CD4-positive, CD25-positive, alpha-beta regulatory T cell (primary cell): ENCODE measurements at regions not wholly inside any gene's neighbourhood (a gene's known extent, or its start where the extent isn't known, plus 50 kb on each side); places are given as distances from the start of the nearest gene placed in this dataset.

ENCODE experiments used
- ATAC-seq, 2 donors: fragments of 150-1000 bp; cut with Tn5 transposase; one replicate each; pipeline ENCODE4 v1.10.0; 2021; ENCODE audit warnings: low read depth in 2 of 2, moderate number of reproducible peaks in 2 of 2, moderate library complexity in 1 of 2
- DNase-seq, 3 donors: peaks; one replicate each; pipeline versions ENCODE4 v3.0.0 to v3.0.0-alpha.2; 2012 to 2022; ENCODE audit warnings: mixed read lengths in 1 of 3
- H3K27ac ChIP-seq: one replicate; pipeline ENCODE4 v1.7.0; 2013; ENCODE audit warnings: mild to moderate bottlenecking, low read length; ENCODE audit not compliant: insufficient read depth, poor library complexity, severe bottlenecking
- H3K27me3 ChIP-seq: one replicate; pipeline ENCODE4 v1.7.0; 2013; ENCODE audit warnings: low read length; ENCODE audit not compliant: control insufficient read depth, insufficient read depth
- H3K36me3 ChIP-seq: one replicate; pipeline ENCODE4 v1.7.0; 2013; ENCODE audit warnings: mild to moderate bottlenecking, low read length, moderate library complexity; ENCODE audit not compliant: control insufficient read depth, insufficient read depth
- H3K4me1 ChIP-seq: 2 replicates; pipeline ENCODE4 v1.7.0; 2013; ENCODE audit warnings: mild to moderate bottlenecking, low read length; ENCODE audit not compliant: insufficient read depth, control insufficient read depth, poor library complexity, severe bottlenecking
- H3K4me3 ChIP-seq: one replicate; pipeline ENCODE4 v1.7.0; 2013; ENCODE audit warnings: low read depth, mild to moderate bottlenecking, low read length, moderate library complexity
- H3K9me3 ChIP-seq, 2 experiments: 1 replicate in 1 of 2; 2 replicates in 1 of 2; pipeline ENCODE4 v1.7.0; 2013; ENCODE audit warnings: low read length in 2 of 2, mild to moderate bottlenecking in 1 of 2, moderate library complexity in 1 of 2; ENCODE audit not compliant: control insufficient read depth in 2 of 2
- H3K27ac Mint-ChIP-seq, 3 donors: one replicate each; pipeline ENCODE4 v1.8.0; 2020 to 2022; ENCODE audit warnings: mild to moderate bottlenecking in 3 of 3, mixed read lengths in 3 of 3, moderate library complexity in 2 of 3
- H3K27me3 Mint-ChIP-seq: one replicate; pipeline ENCODE4 v1.8.0; 2022; ENCODE audit warnings: mild to moderate bottlenecking, mixed read lengths
- H3K36me3 Mint-ChIP-seq: one replicate; pipeline ENCODE4 v1.8.0; 2020; ENCODE audit warnings: mixed read lengths
- H3K4me1 Mint-ChIP-seq, 4 donors: one replicate each; pipeline ENCODE4 v1.8.0; 2020 to 2022; ENCODE audit warnings: mixed read lengths in 4 of 4, mild to moderate bottlenecking in 1 of 4
- H3K4me3 Mint-ChIP-seq, 4 donors: one replicate each; pipeline ENCODE4 v1.8.0; 2020 to 2022; ENCODE audit warnings: mild to moderate bottlenecking in 4 of 4, mixed read lengths in 4 of 4, moderate library complexity in 3 of 4
- H3K9me3 Mint-ChIP-seq, 7 donors: one replicate each; pipeline ENCODE4 v1.8.0; 2020 to 2022; ENCODE audit warnings: mixed read lengths in 7 of 7, mild to moderate bottlenecking in 3 of 7, moderate library complexity in 2 of 7

- Histone ChIP-seq H3K27me3 (no peaks in the 10 kb centered on the region), H3K4me3 (no peak overlapping the region), H3K27ac (no peak overlapping the region), H3K9me3 (peaks cover 0 to 4% of the 10 kb centered on the region in 2 experiments), H3K36me3 (no peaks in the 10 kb centered on the region), H3K4me1 (no peaks in the 10 kb centered on the region)
- Mint-ChIP-seq H3K4me3 (no peak overlapping the region), H3K4me1 (no peaks in the 10 kb centered on the region), H3K27me3 (no peaks in the 10 kb centered on the region), H3K36me3 (no peaks in the 10 kb centered on the region), H3K27ac (no peak overlapping the region), H3K9me3 (peaks cover 1 to 12% (median 8%) of the 10 kb centered on the region in 7 donors)
- no peak for DNase-seq
- ATAC-seq = no peak
These were observed 292.0 kb upstream of the CDH11 start for GRCh38 chr16:65413861-65414260.

GRCh38 chr16:65410801-65411200 is 288.9 kb upstream of the CDH11 start:
- Mint-ChIP-seq H3K36me3 (no peaks in the 10 kb centered on the region), H3K27me3 (no peaks in the 10 kb centered on the region), H3K9me3 (peaks cover 0 to 12% (median 5%) of the 10 kb centered on the region in 7 donors), H3K4me3 (no peak overlapping the region), H3K4me1 (no peaks in the 10 kb centered on the region), H3K27ac (no peak overlapping the region)
- Histone ChIP-seq H3K4me1 (no peaks in the 10 kb centered on the region), H3K4me3 (no peak overlapping the region), H3K27ac (no peak overlapping the region), H3K9me3 (peaks cover 0 to 4% of the 10 kb centered on the region in 2 experiments), H3K36me3 (no peaks in the 10 kb centered on the region), H3K27me3 (no peaks in the 10 kb centered on the region)
- ATAC-seq (no peak), DNase-seq (no peak)

GRCh38 chr16:65409510-65409909 is 287.6 kb upstream of the CDH11 start:
- Histone ChIP-seq H3K4me3 (no peak overlapping the region), H3K27ac (no peak overlapping the region), H3K9me3 (peaks cover 0 to 4% of the 10 kb centered on the region in 2 experiments), H3K36me3 (no peaks in the 10 kb centered on the region), H3K27me3 (no peaks in the 10 kb centered on the region), H3K4me1 (no peaks in the 10 kb centered on the region)
- no peak for ATAC-seq
- DNase-seq = no peak
- Mint-ChIP-seq H3K4me3 (no peak overlapping the region), H3K4me1 (no peaks in the 10 kb centered on the region), H3K27me3 (no peaks in the 10 kb centered on the region), H3K36me3 (no peaks in the 10 kb centered on the region), H3K27ac (no peak overlapping the region), H3K9me3 (peaks cover 0 to 12% (median 5%) of the 10 kb centered on the region in 7 donors)

- Mint-ChIP-seq H3K27me3 (no peaks in the 10 kb centered on the region), H3K9me3 (peaks cover 0 to 7% (median 4%) of the 10 kb centered on the region in 7 donors), H3K27ac (no peak overlapping the region), H3K4me1 (no peaks in the 10 kb centered on the region), H3K36me3 (no peaks in the 10 kb centered on the region), H3K4me3 (no peak overlapping the region)
- H3K9me3 ChIP-seq = peaks cover 0 to 4% of the 10 kb centered on the region in 2 experiments
- no peaks in the 10 kb centered on the region for H3K36me3 ChIP-seq
- H3K27ac ChIP-seq = no peak overlapping the region
- no peaks in the 10 kb centered on the region for H3K4me1 ChIP-seq
- DNase-seq (no peak), ATAC-seq (no peak)
- no peak overlapping the region for H3K4me3 ChIP-seq
- no peaks in the 10 kb centered on the region for H3K27me3 ChIP-seq
These were observed 285.1 kb upstream of the CDH11 start for GRCh38 chr16:65406933-65407332.

- ATAC-seq (no peak), DNase-seq (no peak)
- Histone ChIP-seq H3K27me3 (no peaks in the 10 kb centered on the region), H3K9me3 (peaks cover 0 to 4% of the 10 kb centered on the region in 2 experiments), H3K4me1 (no peaks in the 10 kb centered on the region), H3K27ac (no peak overlapping the region), H3K36me3 (no peaks in the 10 kb centered on the region), H3K4me3 (no peak overlapping the region)
- H3K27me3 Mint-ChIP-seq = no peaks in the 10 kb centered on the region
- no peak overlapping the region for H3K27ac Mint-ChIP-seq
- H3K9me3 Mint-ChIP-seq = peaks cover 0 to 6% (median 4%) of the 10 kb centered on the region in 7 donors
- H3K4me3 Mint-ChIP-seq = no peak overlapping the region
- no peaks in the 10 kb centered on the region for H3K36me3 Mint-ChIP-seq
- no peaks in the 10 kb centered on the region for H3K4me1 Mint-ChIP-seq
These were observed 284.3 kb upstream of the CDH11 start for GRCh38 chr16:65406116-65406515.

GRCh38 chr16:65394281-65394680 is 272.4 kb upstream of the CDH11 start:
- no peak overlapping the region for H3K4me3 ChIP-seq
- H3K27me3 Mint-ChIP-seq = no peaks in the 10 kb centered on the region
- H3K4me1 Mint-ChIP-seq = no peaks in the 10 kb centered on the region
- no peaks in the 10 kb centered on the region for H3K36me3 ChIP-seq
- H3K4me1 ChIP-seq = no peaks in the 10 kb centered on the region
- no peaks in the 10 kb centered on the region for H3K36me3 Mint-ChIP-seq
- no peak overlapping the region for H3K27ac ChIP-seq
- ATAC-seq (no peak), DNase-seq (no peak)
- H3K9me3 Mint-ChIP-seq = peaks cover 0 to 20% (median 5%) of the 10 kb centered on the region in 7 donors
- no peaks in the 10 kb centered on the region for H3K27me3 ChIP-seq
- no peak overlapping the region for H3K4me3 Mint-ChIP-seq
- no peaks in the 10 kb centered on the region for H3K9me3 ChIP-seq
- H3K27ac Mint-ChIP-seq = no peak overlapping the region

- no peak overlapping the region for H3K27ac ChIP-seq
- no peaks in the 10 kb centered on the region for H3K36me3 Mint-ChIP-seq
- H3K36me3 ChIP-seq = no peaks in the 10 kb centered on the region
- H3K27me3 ChIP-seq = no peaks in the 10 kb centered on the region
- no peaks in the 10 kb centered on the region for H3K27me3 Mint-ChIP-seq
- H3K4me1 ChIP-seq = no peaks in the 10 kb centered on the region
- H3K9me3 ChIP-seq = no peaks in the 10 kb centered on the region
- peak overlapping the region in 1 of 3 donors; percentile 28 for H3K27ac Mint-ChIP-seq
- ATAC-seq (no peak), DNase-seq (no peak)
- no peak overlapping the region for H3K4me3 Mint-ChIP-seq
- H3K4me1 Mint-ChIP-seq = no peaks in the 10 kb centered on the region
- peaks cover 0 to 25% (median 6%) of the 10 kb centered on the region in 7 donors for H3K9me3 Mint-ChIP-seq
- no peak overlapping the region for H3K4me3 ChIP-seq
These were observed 271.1 kb upstream of the CDH11 start for GRCh38 chr16:65392806-65393565.

- H3K27me3 Mint-ChIP-seq = no peaks in the 10 kb centered on the region
- peaks cover 5 to 27% (median 11%) of the 10 kb centered on the region in 7 donors for H3K9me3 Mint-ChIP-seq
- DNase-seq = no peak
- no peaks in the 10 kb centered on the region for H3K9me3 ChIP-seq
- no peaks in the 10 kb centered on the region for H3K27me3 ChIP-seq
- no peak overlapping the region for H3K4me3 Mint-ChIP-seq
- H3K36me3 ChIP-seq = no peaks in the 10 kb centered on the region
- ATAC-seq = no peak
- H3K27ac Mint-ChIP-seq = no peak overlapping the region
- H3K4me1 Mint-ChIP-seq = no peaks in the 10 kb centered on the region
- H3K4me3 ChIP-seq = no peak overlapping the region
- no peaks in the 10 kb centered on the region for H3K36me3 Mint-ChIP-seq
- no peak overlapping the region for H3K27ac ChIP-seq
- no peaks in the 10 kb centered on the region for H3K4me1 ChIP-seq
These were observed 266.7 kb upstream of the CDH11 start for GRCh38 chr16:65388592-65388991.
